ENCODE measurements at regions not wholly inside any gene's neighbourhood (a gene's known extent, or its start where the extent isn't known, plus 50 kb on each side); places are given as distances from the start of the nearest gene placed in this dataset.
"Not testable (repeated sequence)": the region's sequence is repeated elsewhere in the genome, so short reads cannot be mapped to it uniquely, and the experiment has no call there.

GRCh38 chr18:73040247-73040646 lies 172.5 kb upstream of the NETO1 start:
- no peak for DNase-seq
- Histone ChIP-seq H3K36me3 (replicated peaks; ENCODE audit: control insufficient read depth, insufficient read depth, low read length) (no peaks in the 10 kb centered on the region), H3K4me3 (ENCODE audit: insufficient read depth, low read depth, low read length) (no peak overlapping the region), H3K27me3 (ENCODE audit: control insufficient read depth, insufficient read depth, low read length) (no peaks in the 10 kb centered on the region)

GRCh38 chr18:73038336-73038735 lies 170.5 kb upstream of the NETO1 start:
- H3K27me3 ChIP-seq (ENCODE audit: control insufficient read depth, insufficient read depth, low read length) = no peaks in the 10 kb centered on the region
- no peak for DNase-seq
- H3K4me3 ChIP-seq (ENCODE audit: insufficient read depth, low read depth, low read length) = no peak overlapping the region
- H3K36me3 ChIP-seq (replicated peaks; ENCODE audit: control insufficient read depth, insufficient read depth, low read length) = no peaks in the 10 kb centered on the region

- H3K36me3 ChIP-seq (replicated peaks; ENCODE audit: control insufficient read depth, insufficient read depth, low read length) = no peaks in the 10 kb centered on the region
- no peak for DNase-seq
- H3K27me3 ChIP-seq (ENCODE audit: control insufficient read depth, insufficient read depth, low read length) = no peaks in the 10 kb centered on the region
- no peak overlapping the region for H3K4me3 ChIP-seq (ENCODE audit: insufficient read depth, low read depth, low read length)
Observed at GRCh38 chr18:73023975-73024374, 156.2 kb upstream of the NETO1 start.

GRCh38 chr18:73009691-73010090 lies 141.9 kb upstream of the NETO1 start:
- Histone ChIP-seq H3K4me3 (ENCODE audit: insufficient read depth, low read depth, low read length) (no peak overlapping the region), H3K36me3 (replicated peaks; ENCODE audit: control insufficient read depth, insufficient read depth, low read length) (no peaks in the 10 kb centered on the region), H3K27me3 (ENCODE audit: control insufficient read depth, insufficient read depth, low read length) (no peaks in the 10 kb centered on the region)
- no peak for DNase-seq

GRCh38 chr18:73007915-73008308 lies 140.1 kb upstream of the NETO1 start:
- Histone ChIP-seq H3K36me3 (replicated peaks; ENCODE audit: control insufficient read depth, insufficient read depth, low read length) (no peaks in the 10 kb centered on the region), H3K4me3 (ENCODE audit: insufficient read depth, low read depth, low read length) (no peak overlapping the region), H3K27me3 (ENCODE audit: control insufficient read depth, insufficient read depth, low read length) (no peaks in the 10 kb centered on the region)
- no peak for DNase-seq

GRCh38 chr18:73007195-73007914 lies 139.6 kb upstream of the NETO1 start:
- H3K27me3 ChIP-seq (ENCODE audit: control insufficient read depth, insufficient read depth, low read length) = no peaks in the 10 kb centered on the region
- H3K36me3 ChIP-seq (replicated peaks; ENCODE audit: control insufficient read depth, insufficient read depth, low read length) = no peaks in the 10 kb centered on the region
- no peak for DNase-seq
- no peak overlapping the region for H3K4me3 ChIP-seq (ENCODE audit: insufficient read depth, low read depth, low read length)

- no peak for DNase-seq
- Histone ChIP-seq H3K27me3 (ENCODE audit: control insufficient read depth, insufficient read depth, low read length) (no peaks in the 10 kb centered on the region), H3K36me3 (replicated peaks; ENCODE audit: control insufficient read depth, insufficient read depth, low read length) (no peaks in the 10 kb centered on the region), H3K4me3 (ENCODE audit: insufficient read depth, low read depth, low read length) (no peak overlapping the region)
Observed at GRCh38 chr18:73006331-73006730, 138.5 kb upstream of the NETO1 start.

- DNase-seq = no peak
- Histone ChIP-seq H3K36me3 (replicated peaks; ENCODE audit: control insufficient read depth, insufficient read depth, low read length) (no peaks in the 10 kb centered on the region), H3K4me3 (ENCODE audit: insufficient read depth, low read depth, low read length) (no peak overlapping the region), H3K27me3 (ENCODE audit: control insufficient read depth, insufficient read depth, low read length) (no peaks in the 10 kb centered on the region)
Observed at GRCh38 chr18:73004260-73004659, 136.5 kb upstream of the NETO1 start.

GRCh38 chr18:72999971-73000607 lies 132.3 kb upstream of the NETO1 start:
- Histone ChIP-seq H3K36me3 (replicated peaks; ENCODE audit: control insufficient read depth, insufficient read depth, low read length) (no peaks in the 10 kb centered on the region), H3K27me3 (ENCODE audit: control insufficient read depth, insufficient read depth, low read length) (no peaks in the 10 kb centered on the region), H3K4me3 (ENCODE audit: insufficient read depth, low read depth, low read length) (no peak overlapping the region)
- no peak for DNase-seq

- no peaks in the 10 kb centered on the region for H3K36me3 ChIP-seq (replicated peaks; ENCODE audit: control insufficient read depth, insufficient read depth, low read length)
- H3K27me3 ChIP-seq (ENCODE audit: control insufficient read depth, insufficient read depth, low read length) = no peaks in the 10 kb centered on the region
- H3K4me3 ChIP-seq (ENCODE audit: insufficient read depth, low read depth, low read length) = no peak overlapping the region
- no peak for DNase-seq
Observed at GRCh38 chr18:72995558-72995957, 127.8 kb upstream of the NETO1 start.

GRCh38 chr18:72993250-72993649 lies 125.5 kb upstream of the NETO1 start:
- H3K36me3 ChIP-seq (replicated peaks; ENCODE audit: control insufficient read depth, insufficient read depth, low read length) = no peaks in the 10 kb centered on the region
- H3K27me3 ChIP-seq (ENCODE audit: control insufficient read depth, insufficient read depth, low read length) = no peaks in the 10 kb centered on the region
- H3K4me3 ChIP-seq (ENCODE audit: insufficient read depth, low read depth, low read length) = no peak overlapping the region
- no peak for DNase-seq

- no peak overlapping the region for H3K4me3 ChIP-seq (ENCODE audit: insufficient read depth, low read depth, low read length)
- H3K27me3 ChIP-seq (ENCODE audit: control insufficient read depth, insufficient read depth, low read length) = no peaks in the 10 kb centered on the region
- H3K36me3 ChIP-seq (replicated peaks; ENCODE audit: control insufficient read depth, insufficient read depth, low read length) = no peaks in the 10 kb centered on the region
- no peak for DNase-seq
Observed at GRCh38 chr18:72991379-72991778, 123.6 kb upstream of the NETO1 start.

GRCh38 chr18:72987570-72987969 lies 119.8 kb upstream of the NETO1 start:
- not testable (repeated sequence) for H3K27me3 ChIP-seq (ENCODE audit: control insufficient read depth, insufficient read depth, low read length); H3K4me3 ChIP-seq (ENCODE audit: insufficient read depth, low read depth, low read length); H3K36me3 ChIP-seq (replicated peaks; ENCODE audit: control insufficient read depth, insufficient read depth, low read length); DNase-seq

- no peak for DNase-seq
- no peaks in the 10 kb centered on the region for H3K36me3 ChIP-seq (replicated peaks; ENCODE audit: control insufficient read depth, insufficient read depth, low read length)
- H3K4me3 ChIP-seq (ENCODE audit: insufficient read depth, low read depth, low read length) = no peak overlapping the region
- H3K27me3 ChIP-seq (ENCODE audit: control insufficient read depth, insufficient read depth, low read length) = no peaks in the 10 kb centered on the region
Observed at GRCh38 chr18:72986103-72986502, 118.3 kb upstream of the NETO1 start.

- no peaks in the 10 kb centered on the region for H3K36me3 ChIP-seq (replicated peaks; ENCODE audit: control insufficient read depth, insufficient read depth, low read length)
- no peak overlapping the region for H3K4me3 ChIP-seq (ENCODE audit: insufficient read depth, low read depth, low read length)
- no peaks in the 10 kb centered on the region for H3K27me3 ChIP-seq (ENCODE audit: control insufficient read depth, insufficient read depth, low read length)
- DNase-seq = no peak
Observed at GRCh38 chr18:72985686-72986085, 117.9 kb upstream of the NETO1 start.
